Fibroblast of lung (primary cell): ENCODE measurements at regions not wholly inside any gene's neighbourhood (a gene's known extent, or its start where the extent isn't known, plus 50 kb on each side); places are given as distances from the start of the nearest gene placed in this dataset.

ENCODE experiments used
- DNase-seq, 2 donors: peaks; one replicate each; pipeline versions ENCODE4 v3.0.0 to v3.0.0-alpha.2; 2010; ENCODE audit warnings: low read depth in 2 of 2
- H2AFZ ChIP-seq: 2 replicates; pipeline ENCODE4 v1.5.1; 2012; ENCODE audit warnings: low read length, control low read depth, inconsistent platforms
- H3K27ac ChIP-seq: 2 replicates; pipeline ENCODE4 v1.5.1; 2011; ENCODE audit warnings: low read length, control low read depth; ENCODE audit not compliant: insufficient read depth
- H3K27me3 ChIP-seq: 2 replicates; pipeline ENCODE4 v1.5.1; 2011; ENCODE audit warnings: mild to moderate bottlenecking, low read length; ENCODE audit not compliant: control insufficient read depth, insufficient read depth
- H3K36me3 ChIP-seq: 2 replicates; pipeline ENCODE4 v1.5.1; 2011; ENCODE audit warnings: low read length; ENCODE audit not compliant: control insufficient read depth, insufficient read depth
- H3K4me1 ChIP-seq: 2 replicates; pipeline ENCODE4 v1.5.1; 2011; ENCODE audit warnings: low read length; ENCODE audit not compliant: control insufficient read depth, insufficient read depth; ENCODE audit errors: extremely low read depth
- H3K4me2 ChIP-seq: 2 replicates; pipeline ENCODE4 v1.5.1; 2011; ENCODE audit warnings: low read length, control low read depth; ENCODE audit not compliant: insufficient read depth; ENCODE audit errors: extremely low read depth
- H3K4me3 ChIP-seq, 4 experiments: fragments of 200-600 bp in 1 of 4; sonication (generic) in 1 of 4; replicated peaks in 1 of 4; 2 replicates each; pipeline ENCODE4 v1.5.1; 2011 to 2016; ENCODE audit warnings: low read length in 4 of 4, low read depth in 3 of 4, mild to moderate bottlenecking in 3 of 4, control low read depth in 2 of 4, inconsistent platforms in 1 of 4, mixed read lengths in 1 of 4; ENCODE audit not compliant: insufficient read depth in 1 of 4; ENCODE audit errors: control extremely low read depth in 1 of 4
- H3K79me2 ChIP-seq: 2 replicates; pipeline ENCODE4 v1.5.1; 2012; ENCODE audit warnings: mild to moderate bottlenecking, low read length, inconsistent platforms; ENCODE audit not compliant: control insufficient read depth, insufficient read depth
- H3K9ac ChIP-seq: 2 replicates; pipeline ENCODE4 v1.5.1; 2011; ENCODE audit warnings: mild to moderate bottlenecking, low read length, control low read depth; ENCODE audit not compliant: insufficient read depth
- H3K9me3 ChIP-seq: 2 replicates; pipeline ENCODE4 v1.5.1; 2012; ENCODE audit warnings: low read depth, low read length; ENCODE audit not compliant: control insufficient read depth, insufficient read depth
- H4K20me1 ChIP-seq: 2 replicates; pipeline ENCODE4 v1.5.1; 2011; ENCODE audit warnings: low read length; ENCODE audit not compliant: control insufficient read depth, insufficient read depth; ENCODE audit errors: extremely low read depth
- EZH2 ChIP-seq: IDR thresholded peaks from 2 replicates; pipeline ENCODE4 v1.5.1; 2012; ENCODE audit warnings: low read length, control low read depth, mild to moderate bottlenecking; ENCODE audit errors: missing control alignments
- TF ChIP-seq, protein P1 (sequence below), 2 donors: IDR thresholded peaks in 1 of 2; conservative IDR thresholded peaks in 1 of 2; 1 replicate in 1 of 2; 2 replicates in 1 of 2; pipeline ENCODE4 v1.5.1; 2011 to 2012; ENCODE audit warnings: low read length in 2 of 2, control low read depth in 1 of 2, inconsistent platforms in 1 of 2, low read depth in 1 of 2, mild to moderate bottlenecking in 1 of 2

DNA sequence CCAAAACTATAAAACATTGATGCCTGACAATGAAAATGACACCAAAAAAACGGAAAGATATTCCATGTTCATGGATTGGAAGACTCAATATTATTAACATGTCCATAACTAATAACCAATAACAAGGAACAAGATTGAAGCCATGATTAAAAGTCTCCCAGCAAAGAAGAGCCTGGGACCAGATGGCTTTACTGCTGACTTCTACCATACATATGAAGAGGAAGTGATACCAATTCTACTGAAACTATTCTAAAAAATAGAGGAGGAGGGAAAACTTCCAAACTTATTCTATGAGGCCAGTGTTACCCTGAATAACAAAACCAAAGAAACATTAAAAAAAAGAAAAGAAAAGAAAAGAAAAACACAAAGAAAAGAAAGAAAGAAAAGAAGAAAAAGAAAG, 54.6 kb upstream of the ATF7IP start:
- DNase-seq, result no peak
- no peaks in the 10 kb centered on the region for H3K9me3 ChIP-seq
- H3K27me3 ChIP-seq, result no peaks in the 10 kb centered on the region
- H3K4me1 ChIP-seq, result no peaks in the 10 kb centered on the region
- no peak overlapping the region for H2AFZ ChIP-seq
- H4K20me1 ChIP-seq, result no peaks in the 10 kb centered on the region
- no peak overlapping the region for H3K9ac ChIP-seq
- H3K4me2 ChIP-seq, result no peak overlapping the region
- no peak overlapping the region for H3K4me3 ChIP-seq
- H3K79me2 ChIP-seq, result no peaks in the 10 kb centered on the region
- no peak for TF ChIP-seq EZH2
- TF ChIP-seq, protein P1, sequence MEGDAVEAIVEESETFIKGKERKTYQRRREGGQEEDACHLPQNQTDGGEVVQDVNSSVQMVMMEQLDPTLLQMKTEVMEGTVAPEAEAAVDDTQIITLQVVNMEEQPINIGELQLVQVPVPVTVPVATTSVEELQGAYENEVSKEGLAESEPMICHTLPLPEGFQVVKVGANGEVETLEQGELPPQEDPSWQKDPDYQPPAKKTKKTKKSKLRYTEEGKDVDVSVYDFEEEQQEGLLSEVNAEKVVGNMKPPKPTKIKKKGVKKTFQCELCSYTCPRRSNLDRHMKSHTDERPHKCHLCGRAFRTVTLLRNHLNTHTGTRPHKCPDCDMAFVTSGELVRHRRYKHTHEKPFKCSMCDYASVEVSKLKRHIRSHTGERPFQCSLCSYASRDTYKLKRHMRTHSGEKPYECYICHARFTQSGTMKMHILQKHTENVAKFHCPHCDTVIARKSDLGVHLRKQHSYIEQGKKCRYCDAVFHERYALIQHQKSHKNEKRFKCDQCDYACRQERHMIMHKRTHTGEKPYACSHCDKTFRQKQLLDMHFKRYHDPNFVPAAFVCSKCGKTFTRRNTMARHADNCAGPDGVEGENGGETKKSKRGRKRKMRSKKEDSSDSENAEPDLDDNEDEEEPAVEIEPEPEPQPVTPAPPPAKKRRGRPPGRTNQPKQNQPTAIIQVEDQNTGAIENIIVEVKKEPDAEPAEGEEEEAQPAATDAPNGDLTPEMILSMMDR (conservative IDR thresholded peaks at IDR 0.05 in 1 of 2, IDR thresholded peaks at IDR 0.05 in 1 of 2; ENCODE audit: low read depth in 1 of 2, low read length in 2 of 2), result no peak
- no peak overlapping the region for H3K27ac ChIP-seq
- H3K36me3 ChIP-seq, result no peaks in the 10 kb centered on the region

DNA sequence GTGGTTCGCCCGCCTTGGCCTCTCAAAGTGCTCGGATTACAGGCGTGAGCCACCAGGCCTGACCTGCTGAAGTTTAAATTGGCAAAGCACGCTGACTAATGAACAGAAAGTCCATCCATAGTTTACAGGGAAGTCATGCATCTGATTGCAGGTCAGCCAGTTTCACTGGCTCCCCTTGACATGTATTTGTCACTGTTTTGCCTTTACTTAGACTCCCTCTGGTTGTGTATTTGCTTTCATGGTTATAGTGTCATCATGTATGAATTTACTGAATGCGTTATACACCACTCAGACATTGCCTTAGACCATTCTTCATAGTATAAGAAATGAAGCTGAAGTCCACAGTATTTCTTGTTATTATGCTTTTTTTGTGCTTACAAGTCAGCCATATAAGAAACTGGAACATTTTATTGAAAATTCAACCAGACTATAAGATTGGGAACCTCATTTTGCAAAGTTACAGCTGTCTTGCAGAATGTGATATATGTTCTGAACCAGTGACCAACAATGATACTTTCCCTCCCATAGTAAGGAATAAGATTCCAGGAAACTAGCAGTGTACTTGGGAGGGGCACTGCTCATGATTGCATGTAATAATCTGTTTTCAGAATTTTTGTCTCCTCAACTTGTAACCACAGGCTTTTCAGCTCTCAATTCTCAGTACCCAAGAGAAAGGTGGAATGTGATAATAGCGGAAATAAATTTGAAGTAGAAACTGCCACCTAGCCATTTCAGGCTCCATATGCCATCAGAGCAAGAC, 51.9 kb upstream of the ATF7IP start:
- Histone ChIP-seq H3K27ac (no peak overlapping the region), H3K4me2 (no peak overlapping the region), H3K9ac (no peak overlapping the region), H4K20me1 (no peaks in the 10 kb centered on the region), H3K9me3 (no peaks in the 10 kb centered on the region), H3K4me1 (no peaks in the 10 kb centered on the region), H3K79me2 (no peaks in the 10 kb centered on the region), H3K4me3 (no peak overlapping the region), H2AFZ (no peak overlapping the region), H3K27me3 (no peaks in the 10 kb centered on the region), H3K36me3 (no peaks in the 10 kb centered on the region)
- no peak for TF ChIP-seq EZH2
- TF ChIP-seq, protein P1 (conservative IDR thresholded peaks at IDR 0.05 in 1 of 2, IDR thresholded peaks at IDR 0.05 in 1 of 2; ENCODE audit: low read depth in 1 of 2, low read length in 2 of 2), result no peak
- peak in 1 of 2 donors; percentile 2 for DNase-seq

DNA sequence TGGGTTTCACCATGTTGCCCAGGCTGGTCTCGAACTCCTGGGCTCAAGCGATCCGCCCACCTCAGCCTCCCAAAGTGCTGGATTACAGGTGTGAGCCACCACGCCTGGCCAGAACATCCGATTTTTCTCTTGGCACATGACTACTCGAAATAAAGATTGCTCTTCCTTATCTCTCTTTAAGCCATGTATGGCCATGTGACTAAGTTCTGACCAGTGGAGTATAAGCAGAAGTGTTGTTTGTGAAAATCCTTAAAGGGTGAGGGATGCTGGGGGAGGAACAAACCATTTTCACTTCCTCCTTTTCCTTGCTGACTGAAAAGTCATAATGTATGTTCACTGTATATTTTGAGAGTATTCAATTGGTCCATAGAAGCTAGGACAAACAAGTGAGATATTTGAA, 50.7 kb upstream of the ATF7IP start:
- Histone ChIP-seq H3K27ac (no peak overlapping the region), H3K9me3 (no peaks in the 10 kb centered on the region), H4K20me1 (no peaks in the 10 kb centered on the region), H3K4me1 (no peaks in the 10 kb centered on the region), H3K79me2 (no peaks in the 10 kb centered on the region), H3K4me2 (no peak overlapping the region), H3K4me3 (no peak overlapping the region), H3K27me3 (no peaks in the 10 kb centered on the region), H3K9ac (no peak overlapping the region), H3K36me3 (no peaks in the 10 kb centered on the region), H2AFZ (no peak overlapping the region)
- TF ChIP-seq, protein P1 (conservative IDR thresholded peaks at IDR 0.05 in 1 of 2, IDR thresholded peaks at IDR 0.05 in 1 of 2; ENCODE audit: low read depth in 1 of 2, low read length in 2 of 2), result no peak
- no peak for TF ChIP-seq EZH2
- no peak for DNase-seq
